BLaER1 (cell line): ENCODE measurements at regions not wholly inside any gene's neighbourhood (a gene's known extent, or its start where the extent isn't known, plus 50 kb on each side); places are given as distances from the start of the nearest gene placed in this dataset.

ENCODE experiments used
- H3K27ac ChIP-seq: shearing (Covaris generic); formaldehyde crosslinking; 2 replicates; pipeline ENCODE4 v1.8.1; 2022
- H3K27me3 ChIP-seq: shearing (Covaris generic); formaldehyde crosslinking; 2 replicates; pipeline ENCODE4 v1.8.1; 2022
- H3K36me3 ChIP-seq: shearing (Covaris generic); formaldehyde crosslinking; 2 replicates; pipeline ENCODE4 v1.8.1; 2022
- H3K4me1 ChIP-seq: shearing (Covaris generic); formaldehyde crosslinking; 2 replicates; pipeline ENCODE4 v1.8.1; 2022
- H3K4me2 ChIP-seq: shearing (Covaris generic); formaldehyde crosslinking; 2 replicates; pipeline ENCODE4 v1.8.1; 2022
- H3K4me3 ChIP-seq: shearing (Covaris generic); formaldehyde crosslinking; 2 replicates; pipeline ENCODE4 v1.8.1; 2022
- H3K9ac ChIP-seq: shearing (Covaris generic); formaldehyde crosslinking; 2 replicates; pipeline ENCODE4 v1.8.1; 2022
- H3K9me3 ChIP-seq: shearing (Covaris generic); formaldehyde crosslinking; 2 replicates; pipeline ENCODE4 v1.8.1; 2022
- H4K20me1 ChIP-seq: shearing (Covaris generic); formaldehyde crosslinking; 2 replicates; pipeline ENCODE4 v1.8.1; 2022
- Cebpa-rat ChIP-seq: shearing (Covaris generic); IDR thresholded peaks from 2 replicates; pipeline ENCODE4 v1.8.1; 2022

GRCh38 chr15:87365186-87365585 lies 891.4 kb downstream of the NTRK3 start:
- Histone ChIP-seq H3K9me3 (no peaks in the 10 kb centered on the region), H3K4me3 (no peak overlapping the region), H3K27ac (no peak overlapping the region), H3K4me1 (no peaks in the 10 kb centered on the region), H3K27me3 (no peaks in the 10 kb centered on the region), H3K4me2 (no peak overlapping the region), H4K20me1 (no peaks in the 10 kb centered on the region), H3K9ac (no peak overlapping the region), H3K36me3 (no peaks in the 10 kb centered on the region)
- no peak for TF ChIP-seq Cebpa-rat

GRCh38 chr15:87362531-87362930 lies 894.0 kb downstream of the NTRK3 start:
- no peaks in the 10 kb centered on the region for H3K27me3 ChIP-seq
- H3K4me1 ChIP-seq: no peaks in the 10 kb centered on the region
- no peaks in the 10 kb centered on the region for H3K9me3 ChIP-seq
- H3K27ac ChIP-seq: no peak overlapping the region
- no peak for TF ChIP-seq Cebpa-rat
- no peak overlapping the region for H3K9ac ChIP-seq
- no peak overlapping the region for H3K4me3 ChIP-seq
- no peaks in the 10 kb centered on the region for H3K36me3 ChIP-seq
- H4K20me1 ChIP-seq: no peaks in the 10 kb centered on the region
- H3K4me2 ChIP-seq: no peak overlapping the region

- no peak overlapping the region for H3K4me3 ChIP-seq
- no peak overlapping the region for H3K27ac ChIP-seq
- no peak for TF ChIP-seq Cebpa-rat
- no peaks in the 10 kb centered on the region for H3K36me3 ChIP-seq
- H3K9me3 ChIP-seq: no peaks in the 10 kb centered on the region
- H3K4me1 ChIP-seq: no peaks in the 10 kb centered on the region
- H3K4me2 ChIP-seq: no peak overlapping the region
- no peaks in the 10 kb centered on the region for H4K20me1 ChIP-seq
- no peaks in the 10 kb centered on the region for H3K27me3 ChIP-seq
- no peak overlapping the region for H3K9ac ChIP-seq
Observed at GRCh38 chr15:87357637-87358313, 898.8 kb downstream of the NTRK3 start.

GRCh38 chr15:87355946-87356345 lies 900.6 kb downstream of the NTRK3 start:
- Histone ChIP-seq H3K4me3 (no peak overlapping the region), H3K9me3 (no peaks in the 10 kb centered on the region), H3K9ac (no peak overlapping the region), H3K27ac (no peak overlapping the region), H4K20me1 (no peaks in the 10 kb centered on the region), H3K4me2 (no peak overlapping the region), H3K4me1 (no peaks in the 10 kb centered on the region), H3K36me3 (no peaks in the 10 kb centered on the region), H3K27me3 (no peaks in the 10 kb centered on the region)
- TF ChIP-seq Cebpa-rat: no peak

GRCh38 chr15:87354661-87355410 lies 901.7 kb downstream of the NTRK3 start:
- H3K4me1 ChIP-seq: no peaks in the 10 kb centered on the region
- no peaks in the 10 kb centered on the region for H3K36me3 ChIP-seq
- H3K4me2 ChIP-seq: no peak overlapping the region
- H3K9me3 ChIP-seq: no peaks in the 10 kb centered on the region
- H3K27me3 ChIP-seq: no peaks in the 10 kb centered on the region
- H4K20me1 ChIP-seq: no peaks in the 10 kb centered on the region
- H3K4me3 ChIP-seq: no peak overlapping the region
- H3K9ac ChIP-seq: no peak overlapping the region
- no peak for TF ChIP-seq Cebpa-rat
- H3K27ac ChIP-seq: no peak overlapping the region

GRCh38 chr15:87349181-87349580 lies 907.4 kb downstream of the NTRK3 start:
- H3K9ac ChIP-seq: no peak overlapping the region
- H3K27me3 ChIP-seq: no peaks in the 10 kb centered on the region
- H3K4me2 ChIP-seq: no peak overlapping the region
- no peak overlapping the region for H3K4me3 ChIP-seq
- H3K4me1 ChIP-seq: no peaks in the 10 kb centered on the region
- no peaks in the 10 kb centered on the region for H3K9me3 ChIP-seq
- no peaks in the 10 kb centered on the region for H4K20me1 ChIP-seq
- no peak for TF ChIP-seq Cebpa-rat
- no peak overlapping the region for H3K27ac ChIP-seq
- no peaks in the 10 kb centered on the region for H3K36me3 ChIP-seq

GRCh38 chr15:87348746-87349145 lies 907.8 kb downstream of the NTRK3 start:
- Histone ChIP-seq H3K9me3 (no peaks in the 10 kb centered on the region), H3K4me3 (no peak overlapping the region), H3K4me2 (no peak overlapping the region), H3K27me3 (no peaks in the 10 kb centered on the region), H3K9ac (no peak overlapping the region), H3K36me3 (no peaks in the 10 kb centered on the region), H4K20me1 (no peaks in the 10 kb centered on the region), H3K4me1 (no peaks in the 10 kb centered on the region), H3K27ac (no peak overlapping the region)
- TF ChIP-seq Cebpa-rat: no peak

GRCh38 chr15:87347806-87348515 lies 908.6 kb downstream of the NTRK3 start:
- no peak for TF ChIP-seq Cebpa-rat
- Histone ChIP-seq H3K27ac (no peak overlapping the region), H3K4me2 (no peak overlapping the region)

GRCh38 chr15:87345961-87346360 lies 910.6 kb downstream of the NTRK3 start:
- H3K27me3 ChIP-seq: no peaks in the 10 kb centered on the region
- H3K9me3 ChIP-seq: no peaks in the 10 kb centered on the region
- H4K20me1 ChIP-seq: no peaks in the 10 kb centered on the region
- H3K4me3 ChIP-seq: no peak overlapping the region
- no peaks in the 10 kb centered on the region for H3K36me3 ChIP-seq
- TF ChIP-seq Cebpa-rat: no peak
- H3K9ac ChIP-seq: no peak overlapping the region
- no peak overlapping the region for H3K4me2 ChIP-seq
- H3K27ac ChIP-seq: no peak overlapping the region
- no peaks in the 10 kb centered on the region for H3K4me1 ChIP-seq

More at GRCh38 chr15:87347806-87348515, 908.6 kb downstream of the NTRK3 start:
- Histone ChIP-seq H3K9ac (no peak overlapping the region), H3K9me3 (no peaks in the 10 kb centered on the region), H4K20me1 (no peaks in the 10 kb centered on the region), H3K27me3 (no peaks in the 10 kb centered on the region), H3K4me3 (no peak overlapping the region), H3K36me3 (no peaks in the 10 kb centered on the region), H3K4me1 (no peaks in the 10 kb centered on the region)

GRCh38 chr15:87343966-87344365 lies 912.6 kb downstream of the NTRK3 start:
- Histone ChIP-seq H3K4me1 (no peaks in the 10 kb centered on the region), H3K36me3 (no peaks in the 10 kb centered on the region), H3K4me2 (no peak overlapping the region), H3K4me3 (no peak overlapping the region), H4K20me1 (no peaks in the 10 kb centered on the region), H3K27ac (no peak overlapping the region), H3K9ac (no peak overlapping the region), H3K27me3 (no peaks in the 10 kb centered on the region), H3K9me3 (no peaks in the 10 kb centered on the region)
- TF ChIP-seq Cebpa-rat: no peak
